Endothelial cell of hepatic sinusoid (primary cell): ENCODE measurements at regions not wholly inside any gene's neighbourhood (a gene's known extent, or its start where the extent isn't known, plus 50 kb on each side); places are given as distances from the start of the nearest gene placed in this dataset.

Experiments
- in situ Hi-C: cut with HindIII; loops from 2 replicates; pipeline ENCODE4 v1.10.0; 2017; ENCODE audit warnings: low sequenced_read_pairs

GRCh38 chr17:13973960-13974651 lies 95.2 kb upstream of the COX10 start:
- in situ Hi-C loops = no loop called here

- in situ Hi-C loops = no loop called here
These were observed 91.5 kb upstream of the COX10 start for GRCh38 chr17:13977837-13978236.

DNA sequence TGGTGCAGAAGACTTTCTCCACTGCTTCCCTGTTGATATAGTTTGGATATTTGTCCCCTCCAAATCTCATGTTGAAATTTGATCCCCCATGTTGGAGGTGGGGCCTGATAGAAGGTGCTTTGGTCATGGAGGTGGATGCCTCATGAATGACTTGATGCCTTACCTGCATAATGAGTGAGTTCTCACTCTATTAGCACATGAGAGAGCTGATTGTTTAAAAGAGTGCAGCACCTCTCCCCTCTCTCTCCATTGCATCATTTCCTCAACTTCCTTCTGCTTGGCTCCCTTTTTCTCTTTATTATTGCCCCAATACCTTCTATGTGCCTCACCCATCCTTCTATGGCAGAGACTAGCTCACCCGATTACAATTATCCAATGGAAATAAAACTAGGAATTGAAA lies 90.8 kb upstream of the COX10 start:
- in situ Hi-C loops = no loop called here

DNA sequence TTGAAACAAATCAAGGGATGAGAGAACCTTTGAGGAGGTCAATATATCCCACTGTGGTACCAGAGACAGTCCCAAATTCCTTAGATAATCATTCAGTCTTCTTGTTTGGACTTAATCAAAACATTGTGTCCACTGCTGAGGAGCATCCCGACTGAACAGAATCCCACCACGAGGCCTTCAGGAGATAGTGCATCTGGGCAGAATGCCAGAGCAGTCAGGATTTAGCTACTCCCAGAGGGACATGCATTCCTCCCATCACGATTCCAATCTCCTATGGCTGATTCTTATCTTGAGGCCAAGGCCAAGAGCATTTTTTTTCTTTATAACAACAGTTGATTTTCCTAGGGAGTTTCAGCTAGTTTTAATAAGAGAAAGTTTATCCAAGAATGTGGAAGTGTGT lies 87.4 kb upstream of the COX10 start:
- in situ Hi-C loops = no loop called here

DNA sequence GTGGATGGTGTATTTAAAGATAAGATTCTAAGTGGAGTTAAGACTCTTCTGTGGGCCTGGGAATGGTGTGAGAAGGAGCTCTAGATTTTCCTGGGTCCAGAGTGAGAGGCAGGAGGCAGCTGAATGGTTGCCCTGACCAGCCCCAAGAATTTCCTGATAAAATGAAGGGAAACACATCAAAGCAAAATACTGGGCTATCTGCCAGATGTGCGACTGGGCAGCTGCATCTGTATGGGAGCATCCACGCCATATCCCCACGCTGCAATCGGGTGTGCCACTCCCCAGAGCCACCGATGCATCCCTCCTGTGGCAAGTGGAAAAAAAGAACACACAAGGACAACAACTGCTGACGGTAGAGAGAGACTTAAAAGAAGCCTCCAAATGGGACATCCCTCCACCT lies 84.3 kb upstream of the COX10 start:
- in situ Hi-C loops = no loop called here

GRCh38 chr17:13986855-13987254 lies 82.4 kb upstream of the COX10 start:
- in situ Hi-C loops = no loop called here

DNA sequence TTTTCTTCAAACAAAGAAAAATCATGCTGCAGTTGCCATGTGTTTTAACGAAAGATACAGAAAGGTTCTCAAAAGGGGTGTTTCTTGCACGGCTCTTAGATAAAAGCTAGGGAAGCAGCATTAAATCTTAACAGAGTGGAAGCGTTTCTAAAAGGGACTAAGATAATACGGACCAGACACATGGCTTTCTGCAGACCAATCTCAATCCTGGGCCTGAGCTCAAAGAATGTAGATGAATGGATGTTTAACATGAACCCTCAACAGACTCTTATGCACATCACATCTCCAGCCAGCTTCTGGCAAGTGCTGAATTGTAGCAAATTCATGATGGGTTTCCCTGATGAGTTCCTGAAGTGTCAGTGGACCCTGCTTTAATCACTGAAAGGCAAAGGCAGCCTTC lies 80.2 kb upstream of the COX10 start:
- in situ Hi-C loops = no loop called here

DNA sequence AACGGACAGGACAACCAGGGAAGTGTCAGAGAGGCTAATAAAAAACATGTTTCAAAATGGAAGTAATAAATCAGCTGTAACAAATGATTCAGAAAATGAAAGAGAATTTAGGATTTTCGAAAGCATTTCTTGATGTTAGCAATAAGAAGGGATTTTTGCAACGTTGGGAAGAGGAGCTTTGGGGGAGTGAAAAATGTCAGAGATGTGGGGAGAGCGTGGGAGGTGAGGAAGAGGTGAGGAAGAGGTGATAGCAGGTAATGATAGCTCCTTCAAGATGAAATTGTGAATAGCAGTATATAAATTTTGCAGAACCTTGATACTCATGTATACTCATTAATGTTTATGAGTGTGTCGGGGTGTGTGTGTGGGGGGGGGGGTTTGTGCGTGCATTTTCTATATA lies 76.2 kb upstream of the COX10 start:
- in situ Hi-C loops = no loop called here

GRCh38 chr17:13994050-13994449 lies 75.3 kb upstream of the COX10 start:
- in situ Hi-C loops = no loop called here

DNA sequence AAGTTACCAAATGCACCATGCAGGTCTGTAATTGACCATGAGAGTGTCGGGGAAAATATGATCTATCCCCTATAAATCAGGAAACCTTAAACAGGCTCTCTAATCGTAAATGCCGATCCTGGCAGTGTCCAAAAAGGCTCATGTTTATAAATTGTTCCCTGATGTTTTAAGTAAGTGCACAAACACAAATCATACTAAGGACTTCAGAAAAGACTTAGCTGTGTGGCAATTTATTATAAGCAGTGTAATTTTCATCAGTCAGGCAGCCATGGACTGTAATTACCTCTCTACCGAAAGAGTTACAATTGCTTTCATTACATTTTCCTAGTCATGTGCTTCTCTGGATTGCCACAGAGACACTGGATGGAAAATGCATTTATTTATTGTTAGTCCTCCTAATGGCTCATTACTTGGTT lies 73.4 kb upstream of the COX10 start:
- in situ Hi-C loops = no loop called here

DNA sequence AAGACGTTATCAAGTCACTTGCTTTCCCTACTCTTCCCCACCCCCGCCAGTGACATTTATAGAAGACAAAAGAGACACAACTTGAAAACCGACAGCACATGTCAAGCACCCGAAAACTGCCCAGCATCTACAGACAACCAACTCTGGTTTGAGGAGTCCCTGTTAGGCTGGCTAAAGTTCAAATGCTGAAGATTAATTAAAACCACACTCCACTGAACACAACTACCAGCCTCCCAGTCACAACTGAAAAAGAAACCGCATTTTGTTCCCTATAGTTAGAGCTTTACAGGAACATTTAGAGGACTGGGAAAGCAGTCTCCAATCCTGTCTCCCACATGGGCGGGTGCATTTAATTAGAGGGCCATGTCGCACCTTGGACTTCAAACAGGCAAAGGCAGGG lies 73.0 kb upstream of the COX10 start:
- in situ Hi-C loops = no loop called here

DNA sequence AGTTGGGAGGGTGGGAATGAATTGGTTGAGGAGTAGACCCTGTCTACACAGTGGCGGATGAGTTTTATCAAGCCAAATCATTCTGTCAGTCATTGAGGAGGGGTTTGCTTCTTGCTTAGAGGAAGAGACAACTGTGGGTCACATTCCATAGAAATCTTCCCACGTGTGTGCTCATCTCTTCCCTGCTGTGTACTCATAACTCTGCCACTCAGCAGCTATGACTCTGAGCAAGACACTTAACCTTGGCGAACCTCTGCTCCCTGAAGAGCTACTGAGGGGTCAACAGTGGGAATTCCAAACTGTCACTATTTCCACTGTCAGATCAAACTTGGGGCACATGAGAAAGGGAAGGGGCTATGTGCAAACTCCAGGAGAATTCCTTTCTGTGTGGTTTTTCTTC lies 72.6 kb upstream of the COX10 start:
- in situ Hi-C loops = no loop called here

DNA sequence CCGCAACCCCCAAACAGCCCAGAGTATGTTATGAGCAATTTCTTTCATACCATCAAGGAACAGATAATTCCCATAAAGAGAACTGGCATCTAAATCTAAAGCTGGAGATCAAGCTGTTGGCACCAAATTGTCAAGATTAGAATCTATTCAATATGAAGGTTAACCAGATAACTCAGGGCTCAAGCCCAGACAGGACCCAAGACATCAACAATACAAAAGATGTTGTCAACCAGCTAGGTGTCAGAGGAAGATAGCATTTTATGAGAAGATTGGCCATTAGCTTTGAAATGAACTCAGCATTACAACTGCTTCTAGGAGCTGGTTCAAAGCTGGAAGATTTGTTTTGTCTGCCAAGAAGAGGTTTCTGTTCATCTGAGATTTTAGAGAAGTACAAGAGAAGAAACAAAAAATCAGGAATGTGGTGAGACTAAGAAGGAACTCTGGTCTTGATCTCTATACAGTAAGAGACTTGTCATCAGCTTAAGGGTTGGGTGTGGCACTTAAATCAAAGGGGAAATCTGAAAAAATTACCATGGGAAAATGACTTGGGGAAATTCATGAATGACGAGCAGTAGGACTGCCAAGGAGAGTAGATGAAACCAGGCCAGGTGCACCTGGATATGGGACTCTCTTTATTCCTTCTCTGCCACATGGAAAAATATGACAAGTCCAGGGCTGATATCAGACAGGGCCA lies 64.2 kb upstream of the COX10 start:
- in situ Hi-C loops = no loop called here

GRCh38 chr17:14006249-14006942 lies 62.9 kb upstream of the COX10 start:
- in situ Hi-C loops = no loop called here

- in situ Hi-C loops = no loop called here
These were observed 61.4 kb upstream of the COX10 start for GRCh38 chr17:14007951-14008350.

DNA sequence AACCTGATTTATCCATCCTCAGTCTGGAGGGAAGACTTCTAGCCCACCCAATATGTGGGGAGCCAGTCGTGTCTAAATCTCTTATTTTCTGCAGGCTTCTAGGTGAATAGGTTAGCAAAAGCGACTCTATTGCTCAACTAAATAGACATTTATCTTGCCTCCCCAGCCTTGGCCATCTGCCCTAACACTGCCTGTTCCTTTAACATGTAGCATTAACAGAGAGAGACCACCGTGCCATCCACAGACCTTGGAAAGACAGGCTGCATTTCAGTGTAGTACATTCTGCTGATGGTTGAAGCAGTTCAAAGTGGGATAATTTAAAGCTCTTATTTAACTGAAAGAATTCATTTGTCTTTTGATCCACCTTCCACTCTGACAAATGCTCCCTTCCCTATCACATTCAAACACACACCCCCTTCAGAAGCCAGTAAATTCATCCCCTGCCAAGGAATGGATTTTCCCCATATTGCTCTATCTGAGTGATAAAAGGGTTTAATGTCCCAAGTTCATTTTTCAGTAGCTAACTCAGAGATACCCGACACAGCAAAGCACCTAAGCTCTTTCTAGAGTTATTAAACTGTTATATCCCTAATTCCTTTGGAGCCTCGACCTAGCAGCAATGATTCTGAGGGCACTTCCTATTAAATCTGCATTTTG lies 58.1 kb upstream of the COX10 start:
- in situ Hi-C loops = no loop called here

- in situ Hi-C loops = no loop called here
These were observed 57.4 kb upstream of the COX10 start for GRCh38 chr17:14011740-14012405.

DNA sequence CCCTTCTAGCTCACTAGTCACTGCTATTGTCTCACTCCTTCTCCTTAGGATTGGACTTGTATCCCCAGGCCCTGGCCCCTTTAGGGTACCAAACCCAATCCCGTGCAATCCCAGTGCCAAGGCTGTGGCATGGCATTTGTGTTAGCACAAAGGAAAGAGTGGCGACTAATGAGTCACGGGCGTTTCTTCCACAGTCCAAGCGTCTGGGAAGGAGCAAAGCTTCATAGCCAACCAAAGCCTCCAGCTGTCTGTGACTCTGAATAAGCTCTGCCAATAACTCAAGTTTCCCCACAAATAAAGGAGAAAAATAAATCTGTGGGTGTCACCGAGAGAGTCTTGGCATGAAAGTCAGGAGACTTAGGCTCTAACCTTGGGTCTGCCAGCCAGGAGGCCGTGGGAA lies 54.6 kb upstream of the COX10 start:
- in situ Hi-C loops = no loop called here

GRCh38 chr17:14015271-14015670 lies 54.0 kb upstream of the COX10 start:
- in situ Hi-C loops = no loop called here

DNA sequence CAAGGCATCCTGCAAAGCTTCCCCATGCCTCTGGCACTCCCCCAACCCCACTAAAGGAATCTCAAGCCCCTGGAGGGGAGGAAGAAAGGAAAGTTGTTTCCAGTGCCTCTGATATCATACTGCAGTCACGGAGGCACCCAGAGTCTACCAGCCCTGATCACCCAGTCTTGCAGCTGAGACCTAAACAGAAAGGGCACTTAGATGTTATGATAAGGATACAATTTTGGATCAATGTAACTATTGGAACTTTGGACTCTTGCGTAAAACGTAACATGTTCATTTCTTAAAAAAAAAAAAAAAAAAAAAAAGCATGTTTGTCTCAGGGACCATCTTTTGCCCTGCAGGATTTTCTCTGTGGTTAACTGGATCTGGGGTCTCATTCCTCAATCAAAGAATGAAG lies 52.4 kb upstream of the COX10 start:
- in situ Hi-C loops = no loop called here
